Muscle of leg (tissue), 3 donors: ENCODE measurements at regions not wholly inside any gene's neighbourhood (a gene's known extent, or its start where the extent isn't known, plus 50 kb on each side); places are given as distances from the start of the nearest gene placed in this dataset.

Experiments
- DNase-seq: peaks from one replicate; pipeline ENCODE4 v3.0.0; 2013
- H3K27ac ChIP-seq: one replicate; pipeline ENCODE4 v1.5.1; 2013; ENCODE audit warnings: mild to moderate bottlenecking, low read length, control low read depth
- H3K27me3 ChIP-seq: one replicate; pipeline ENCODE4 v1.6.1; 2013; ENCODE audit warnings: low read length; ENCODE audit not compliant: control insufficient read depth, insufficient read depth
- H3K36me3 ChIP-seq: one replicate; pipeline ENCODE4 v1.6.1; 2013; ENCODE audit warnings: low read length; ENCODE audit not compliant: control insufficient read depth, insufficient read depth
- H3K4me1 ChIP-seq: one replicate; pipeline ENCODE4 v1.6.1; 2013; ENCODE audit warnings: low read length; ENCODE audit not compliant: control insufficient read depth, insufficient read depth
- H3K4me3 ChIP-seq: one replicate; pipeline ENCODE4 v1.5.1; 2013; ENCODE audit warnings: low read length, control low read depth
- H3K9me3 ChIP-seq: replicated peaks from 2 replicates; pipeline ENCODE4 v1.6.1; 2013; ENCODE audit warnings: low read depth, low read length; ENCODE audit not compliant: control insufficient read depth
- WGBS: methylation state at CpG from one replicate; pipeline ENCODE4 v1.1.5; 2013; ENCODE audit warnings: missing lambda C conversion rate; ENCODE audit not compliant: insufficient coverage; 5-methylcytosine and 5-hydroxymethylcytosine counted together

GRCh38 chr1:43056981-43057391 lies 98.3 kb upstream of the SLC2A1 start:
- Histone ChIP-seq H3K4me1 (peaks cover 9% of the 10 kb centered on the region), H3K4me3 (no peak overlapping the region), H3K27me3 (no peaks in the 10 kb centered on the region), H3K27ac (no peak overlapping the region), H3K9me3 (no peaks in the 10 kb centered on the region), H3K36me3 (no peaks in the 10 kb centered on the region)
- WGBS, result 25% methylated on average over 2 of the region's 4 CpGs
- peak; percentile 61 for DNase-seq

DNA sequence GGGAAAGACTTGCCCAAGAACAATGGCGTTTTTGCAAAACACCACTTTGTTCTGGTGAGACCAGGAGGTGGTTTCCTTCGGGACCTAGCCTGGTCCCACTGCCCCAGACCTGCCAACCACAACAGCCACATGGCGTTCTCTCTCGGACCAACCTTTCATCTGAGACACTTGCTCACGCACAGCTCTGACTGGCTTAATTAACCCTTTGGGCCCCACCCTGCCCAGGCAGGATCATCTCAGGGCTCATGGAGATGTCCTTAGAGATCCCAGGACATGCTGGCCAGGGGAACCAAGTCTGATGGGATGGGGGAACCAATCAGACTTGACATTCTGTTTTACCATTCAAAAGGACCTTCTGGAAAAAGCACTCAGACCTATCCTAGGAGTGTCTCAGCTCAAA lies 97.8 kb upstream of the SLC2A1 start:
- Histone ChIP-seq H3K4me3 (no peak overlapping the region), H3K9me3 (no peaks in the 10 kb centered on the region), H3K27me3 (no peaks in the 10 kb centered on the region), H3K27ac (no peak overlapping the region), H3K4me1 (peaks cover 9% of the 10 kb centered on the region), H3K36me3 (no peaks in the 10 kb centered on the region)
- DNase-seq, result no peak
- WGBS, result 38% methylated on average over 4 of the region's 5 CpGs

DNA sequence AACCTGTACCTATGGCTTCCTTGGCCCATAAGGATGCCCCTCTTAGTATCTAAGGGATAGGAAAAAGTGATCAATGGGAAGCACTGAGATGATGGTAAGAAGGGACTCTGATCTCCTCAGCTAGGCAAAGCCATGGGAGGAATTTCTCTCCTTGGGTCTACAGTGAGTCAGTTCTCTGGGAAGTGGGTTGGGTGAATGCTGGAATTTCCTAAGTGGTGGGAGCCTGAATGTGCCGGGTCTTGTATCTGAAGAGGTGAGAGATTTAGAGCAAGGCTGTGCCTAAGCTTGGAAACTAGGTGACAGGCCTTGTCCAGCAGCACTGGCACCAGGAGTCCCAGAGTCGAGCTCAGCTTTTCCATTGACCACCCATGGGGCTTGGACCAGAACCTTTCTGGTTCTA lies 96.3 kb upstream of the SLC2A1 start:
- Histone ChIP-seq H3K36me3 (no peaks in the 10 kb centered on the region), H3K4me3 (no peak overlapping the region), H3K27me3 (no peaks in the 10 kb centered on the region), H3K9me3 (no peaks in the 10 kb centered on the region), H3K27ac (no peak overlapping the region), H3K4me1 (peaks cover 9% of the 10 kb centered on the region)
- no peak for DNase-seq
- WGBS, result 83% methylated on average over 2 of the region's 2 CpGs

DNA sequence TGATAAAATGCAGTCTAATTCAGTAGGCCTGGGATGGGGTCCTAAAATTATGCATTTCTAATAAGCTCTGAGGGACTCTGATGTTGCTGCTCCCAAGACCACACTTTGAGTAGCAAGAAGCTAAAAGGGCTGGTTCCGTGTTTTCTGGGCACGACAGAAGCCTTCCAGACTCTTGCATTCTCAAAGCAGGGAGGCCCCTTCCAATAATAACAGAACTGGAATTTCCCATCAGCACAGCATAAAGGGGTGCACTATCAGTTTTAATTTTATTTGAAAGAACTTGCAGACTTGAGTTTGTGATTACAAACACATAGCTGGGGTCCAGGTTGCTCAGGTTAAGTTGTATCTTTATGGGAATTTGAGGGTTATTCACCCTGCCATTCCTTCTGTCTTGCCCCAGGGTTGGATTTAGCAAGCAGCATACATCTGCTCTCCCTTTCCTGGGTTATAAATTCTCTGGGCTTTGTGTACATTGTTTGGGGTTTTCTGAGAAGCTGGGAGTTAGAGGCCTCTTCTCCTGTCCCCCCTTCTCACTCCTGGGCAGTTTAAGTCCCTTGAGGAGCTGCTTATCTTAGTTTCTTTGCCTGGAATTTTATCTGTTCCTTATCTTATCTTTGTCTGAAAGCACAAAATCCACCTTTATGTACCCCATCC lies 94.2 kb upstream of the SLC2A1 start:
- no peak for DNase-seq
- H3K27ac ChIP-seq, result no peak overlapping the region
- no peaks in the 10 kb centered on the region for H3K36me3 ChIP-seq
- WGBS, result 40% methylated on average over 1 of the region's 2 CpGs
- H3K4me1 ChIP-seq, result peaks cover 8% of the 10 kb centered on the region
- no peaks in the 10 kb centered on the region for H3K9me3 ChIP-seq
- H3K4me3 ChIP-seq, result no peak overlapping the region
- H3K27me3 ChIP-seq, result no peaks in the 10 kb centered on the region

DNA sequence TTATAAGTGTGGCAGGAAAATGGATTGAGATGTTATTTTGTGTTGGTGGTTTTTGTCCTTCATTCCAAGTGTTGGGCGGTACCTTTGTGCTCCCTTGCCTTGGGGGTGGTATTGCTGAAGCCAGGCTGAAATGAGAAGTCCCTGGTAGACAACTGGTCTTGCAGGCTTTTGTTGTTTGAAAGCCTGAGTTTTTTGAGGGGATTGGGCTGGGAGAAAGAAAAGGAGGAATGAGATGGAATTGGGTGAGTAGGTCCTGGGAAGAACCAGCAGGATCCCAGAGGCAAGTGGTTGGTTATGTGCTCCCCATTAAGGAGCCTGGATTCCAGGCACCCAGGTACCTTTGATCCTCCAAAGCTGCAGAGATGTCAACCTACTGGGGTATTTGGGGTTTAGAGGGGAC lies 93.7 kb upstream of the SLC2A1 start:
- Histone ChIP-seq H3K27ac (no peak overlapping the region), H3K4me3 (no peak overlapping the region), H3K4me1 (peaks cover 8% of the 10 kb centered on the region), H3K27me3 (no peaks in the 10 kb centered on the region), H3K9me3 (no peaks in the 10 kb centered on the region), H3K36me3 (no peaks in the 10 kb centered on the region)
- 100% methylated on average over 1 of the region's 1 CpG for WGBS
- DNase-seq, result no peak

DNA sequence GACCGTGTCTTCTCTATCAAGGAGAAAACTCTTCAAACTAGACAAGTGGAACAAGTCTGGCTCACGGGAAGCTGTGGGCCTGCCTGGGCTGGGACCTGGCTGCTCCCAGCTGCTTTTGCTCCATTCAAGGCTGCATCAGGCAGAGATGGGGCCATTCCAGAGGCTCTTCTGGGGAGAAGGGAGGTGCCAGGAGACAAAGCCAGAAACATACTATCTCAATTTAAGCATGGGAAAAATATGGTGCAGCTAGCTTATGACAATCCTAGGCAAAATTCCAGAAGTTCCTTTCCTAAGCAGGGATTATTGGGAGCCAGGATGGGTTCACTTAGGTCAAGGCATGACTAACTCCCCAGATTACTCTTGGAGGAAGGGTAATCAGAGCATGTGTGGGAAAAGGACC lies 90.8 kb upstream of the SLC2A1 start:
- no CpG with 5 or more reads among the region's 2 CpGs for WGBS
- no peaks in the 10 kb centered on the region for H3K27me3 ChIP-seq
- H3K4me3 ChIP-seq, result no peak overlapping the region
- H3K4me1 ChIP-seq, result peaks cover 13% of the 10 kb centered on the region
- DNase-seq, result peak; percentile 85
- H3K9me3 ChIP-seq, result no peaks in the 10 kb centered on the region
- H3K27ac ChIP-seq, result no peak overlapping the region
- H3K36me3 ChIP-seq, result no peaks in the 10 kb centered on the region

GRCh38 chr1:43048601-43049011 lies 89.9 kb upstream of the SLC2A1 start:
- H3K27ac ChIP-seq, result no peak overlapping the region
- WGBS, result 60% methylated on average over 1 of the region's 2 CpGs
- no peaks in the 10 kb centered on the region for H3K36me3 ChIP-seq
- H3K4me3 ChIP-seq, result no peak overlapping the region
- no peak for DNase-seq
- H3K9me3 ChIP-seq, result no peaks in the 10 kb centered on the region
- no peaks in the 10 kb centered on the region for H3K27me3 ChIP-seq
- peaks cover 13% of the 10 kb centered on the region for H3K4me1 ChIP-seq

DNA sequence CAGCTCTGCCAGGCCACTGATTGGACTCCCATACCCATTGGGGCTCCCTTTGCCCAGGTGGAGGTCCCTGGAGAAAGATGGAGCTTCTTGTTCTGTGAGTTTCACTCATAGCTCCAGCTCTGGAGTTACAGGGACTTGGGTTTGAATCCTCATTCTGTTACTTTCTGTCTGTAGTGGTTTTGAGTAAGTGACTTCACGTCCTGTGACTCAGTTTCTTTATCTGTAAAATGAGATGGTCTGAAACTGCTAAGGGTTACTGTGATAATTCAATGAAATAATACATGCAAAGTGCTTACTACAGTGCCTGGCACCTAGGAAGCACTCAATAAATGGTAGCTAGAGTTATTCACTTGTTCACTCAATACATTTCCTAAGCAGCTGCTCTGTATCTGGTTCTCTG lies 88.5 kb upstream of the SLC2A1 start:
- no peak overlapping the region for H3K27ac ChIP-seq
- no peaks in the 10 kb centered on the region for H3K27me3 ChIP-seq
- WGBS, result no CpG with 5 or more reads among the region's 1 CpG
- no peak for DNase-seq
- H3K9me3 ChIP-seq, result no peaks in the 10 kb centered on the region
- H3K4me1 ChIP-seq, result peaks cover 13% of the 10 kb centered on the region
- no peak overlapping the region for H3K4me3 ChIP-seq
- no peaks in the 10 kb centered on the region for H3K36me3 ChIP-seq

- no peaks in the 10 kb centered on the region for H3K36me3 ChIP-seq
- H3K27me3 ChIP-seq, result no peaks in the 10 kb centered on the region
- no peak overlapping the region for H3K27ac ChIP-seq
- no peaks in the 10 kb centered on the region for H3K9me3 ChIP-seq
- DNase-seq, result no peak
- peaks cover 12% of the 10 kb centered on the region for H3K4me1 ChIP-seq
- WGBS, result 55% methylated on average over 3 of the region's 6 CpGs
- no peak overlapping the region for H3K4me3 ChIP-seq
These were observed 86.1 kb upstream of the SLC2A1 start for GRCh38 chr1:43044572-43045361.

- no peaks in the 10 kb centered on the region for H3K36me3 ChIP-seq
- no peak overlapping the region for H3K4me3 ChIP-seq
- DNase-seq, result no peak
- 62% methylated on average over 2 of the region's 5 CpGs for WGBS
- no peaks in the 10 kb centered on the region for H3K27me3 ChIP-seq
- no peaks in the 10 kb centered on the region for H3K9me3 ChIP-seq
- no peak overlapping the region for H3K27ac ChIP-seq
- peaks cover 4% of the 10 kb centered on the region for H3K4me1 ChIP-seq
These were observed 85.0 kb upstream of the SLC2A1 start for GRCh38 chr1:43043695-43044094.
